GM10266 (cell line): ENCODE measurements at regions not wholly inside any gene's neighbourhood (a gene's known extent, or its start where the extent isn't known, plus 50 kb on each side); places are given as distances from the start of the nearest gene placed in this dataset.

Experiments
- DNase-seq: peaks from one replicate; pipeline ENCODE4 v3.0.0; 2012; ENCODE audit errors: extremely low spot score
- CTCF ChIP-seq: IDR thresholded peaks from 2 replicates; pipeline ENCODE4 v1.5.1; 2012; ENCODE audit warnings: mild to moderate bottlenecking, low read depth; ENCODE audit not compliant: control insufficient read depth, insufficient read depth; ENCODE audit errors: missing control alignments

GRCh38 chr6:164151161-164152120 lies 736.9 kb downstream of the QKI start:
- DNase-seq = no peak
- no peak for TF ChIP-seq CTCF

- DNase-seq = no peak
- no peak for TF ChIP-seq CTCF
Measured at GRCh38 chr6:164150232-164150631, 735.7 kb downstream of the QKI start.

GRCh38 chr6:164148788-164149187 lies 734.3 kb downstream of the QKI start:
- TF ChIP-seq CTCF = no peak
- DNase-seq = no peak

- DNase-seq = no peak
- no peak for TF ChIP-seq CTCF
Measured at GRCh38 chr6:164144316-164144715, 729.8 kb downstream of the QKI start.

- DNase-seq = no peak
- no peak for TF ChIP-seq CTCF
Measured at GRCh38 chr6:164142322-164142721, 727.8 kb downstream of the QKI start.

- no peak for TF ChIP-seq CTCF
- no peak for DNase-seq
Measured at GRCh38 chr6:164135511-164136132, 721.1 kb downstream of the QKI start.

- DNase-seq = no peak
- TF ChIP-seq CTCF = no peak
Measured at GRCh38 chr6:164133095-164133494, 718.6 kb downstream of the QKI start.
